ENCODE measurements at regions not wholly inside any gene's neighbourhood (a gene's known extent, or its start where the extent isn't known, plus 50 kb on each side); places are given as distances from the start of the nearest gene placed in this dataset.
"Not testable (repeated sequence)": the region's sequence is repeated elsewhere in the genome, so short reads cannot be mapped to it uniquely, and the experiment has no call there.

DNA sequence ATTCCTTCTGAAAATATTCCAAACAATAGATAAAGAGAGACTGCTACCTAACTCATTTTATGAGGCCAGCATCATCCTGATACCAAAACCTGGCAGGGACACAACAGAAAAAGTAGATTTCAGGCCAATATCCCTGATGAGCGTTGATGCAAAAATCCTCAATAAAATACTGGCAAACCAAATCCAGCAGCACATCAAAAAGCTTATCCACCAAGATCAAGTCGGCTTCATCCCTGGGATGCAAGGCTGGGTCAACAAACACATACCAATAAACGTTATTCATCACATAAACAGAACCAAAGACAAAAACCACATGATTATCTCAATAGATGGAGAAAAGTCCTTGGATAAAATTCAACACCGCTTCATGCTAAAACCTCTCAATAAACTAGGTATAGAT is 170.6 kb downstream of the KIT start:
- in situ Hi-C loops (cut with HindIII; ENCODE audit: low pct_ligation_motif_present, low pct_unique_long_range_greater_than_20kb, low sequenced_read_pairs); DNase-seq: not testable (repeated sequence)

DNA sequence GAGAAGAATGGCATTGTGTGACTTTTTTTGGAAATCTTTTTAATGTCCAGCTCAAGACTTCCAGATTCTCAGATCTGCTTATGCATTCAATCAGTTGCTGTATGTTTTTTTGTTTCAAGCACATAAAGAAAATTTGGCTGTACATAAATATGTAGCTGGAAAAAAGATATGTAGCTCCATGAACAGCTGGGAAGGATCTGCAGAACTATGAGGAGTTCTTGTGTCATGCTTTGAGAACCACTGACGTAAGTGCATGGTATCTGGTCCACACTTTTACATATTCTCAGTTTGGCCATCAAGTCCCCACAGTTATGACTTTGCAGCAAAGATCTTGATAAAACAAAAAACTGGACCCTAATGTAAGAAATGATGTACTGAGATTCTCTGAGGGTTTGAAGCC is 165.9 kb downstream of the KIT start:
- in situ Hi-C loops (cut with HindIII; ENCODE audit: low pct_ligation_motif_present, low pct_unique_long_range_greater_than_20kb, low sequenced_read_pairs), result no loop called here
- DNase-seq, result no peak

GRCh38 chr4:54819034-54819433 is 161.3 kb downstream of the KIT start:
- in situ Hi-C loops (cut with HindIII; ENCODE audit: low pct_ligation_motif_present, low pct_unique_long_range_greater_than_20kb, low sequenced_read_pairs), result no loop called here
- no peak for DNase-seq

GRCh38 chr4:54818481-54818880 is 160.7 kb downstream of the KIT start:
- no peak for DNase-seq
- in situ Hi-C loops (cut with HindIII; ENCODE audit: low pct_ligation_motif_present, low pct_unique_long_range_greater_than_20kb, low sequenced_read_pairs), result no loop called here

DNA sequence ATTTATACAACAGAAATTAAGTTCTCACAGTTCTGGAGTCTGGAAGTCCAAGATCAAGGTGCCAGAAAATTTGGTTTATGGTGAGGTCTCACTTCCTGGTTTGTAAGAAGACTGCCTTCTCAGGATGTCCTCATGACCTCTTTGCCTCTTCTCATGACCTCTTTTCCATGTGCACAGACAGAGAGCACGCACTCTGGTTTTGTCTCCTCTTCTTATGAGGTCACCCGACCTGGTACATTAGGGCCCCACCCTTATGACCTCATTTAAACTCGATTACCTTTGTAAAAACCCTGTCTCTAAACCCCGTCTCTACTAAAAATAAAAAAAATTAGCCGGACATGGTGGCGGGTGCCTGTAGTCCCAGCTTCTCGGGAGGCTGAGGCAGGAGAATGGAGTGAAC is 155.9 kb downstream of the KIT start:
- in situ Hi-C loops (cut with HindIII; ENCODE audit: low pct_ligation_motif_present, low pct_unique_long_range_greater_than_20kb, low sequenced_read_pairs), result no loop called here
- DNase-seq, result no peak

GRCh38 chr4:54806351-54806750 is 148.6 kb downstream of the KIT start:
- in situ Hi-C loops (cut with HindIII; ENCODE audit: low pct_ligation_motif_present, low pct_unique_long_range_greater_than_20kb, low sequenced_read_pairs), result no loop called here
- no peak for DNase-seq

- in situ Hi-C loops (cut with HindIII; ENCODE audit: low pct_ligation_motif_present, low pct_unique_long_range_greater_than_20kb, low sequenced_read_pairs), result no loop called here
- no peak for DNase-seq
Observed at GRCh38 chr4:54802336-54802735, 144.6 kb downstream of the KIT start.

GRCh38 chr4:54800831-54801530 is 143.2 kb downstream of the KIT start:
- in situ Hi-C loops (cut with HindIII; ENCODE audit: low pct_ligation_motif_present, low pct_unique_long_range_greater_than_20kb, low sequenced_read_pairs), result no loop called here
- DNase-seq, result no peak

DNA sequence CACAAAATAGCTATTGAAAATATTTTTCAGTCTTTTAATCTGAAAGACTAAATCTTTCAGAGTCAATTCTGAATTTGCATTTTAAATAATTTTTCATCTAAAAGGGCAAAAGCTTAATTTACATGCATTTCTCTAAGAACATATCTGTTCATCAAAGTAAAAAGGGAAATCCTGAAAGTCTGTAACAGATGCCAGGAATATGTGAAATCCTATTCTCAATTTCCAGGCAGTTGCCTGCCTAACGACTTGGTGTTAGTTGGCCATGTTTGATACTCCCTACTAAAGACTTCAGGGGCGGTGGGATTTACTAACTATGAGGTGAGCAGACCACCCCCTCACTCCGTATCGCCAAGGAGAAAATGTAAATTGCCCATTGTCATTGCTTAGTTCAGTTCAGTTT is 136.8 kb downstream of the KIT start:
- in situ Hi-C loops (cut with HindIII; ENCODE audit: low pct_ligation_motif_present, low pct_unique_long_range_greater_than_20kb, low sequenced_read_pairs), result no loop called here
- no peak for DNase-seq

DNA sequence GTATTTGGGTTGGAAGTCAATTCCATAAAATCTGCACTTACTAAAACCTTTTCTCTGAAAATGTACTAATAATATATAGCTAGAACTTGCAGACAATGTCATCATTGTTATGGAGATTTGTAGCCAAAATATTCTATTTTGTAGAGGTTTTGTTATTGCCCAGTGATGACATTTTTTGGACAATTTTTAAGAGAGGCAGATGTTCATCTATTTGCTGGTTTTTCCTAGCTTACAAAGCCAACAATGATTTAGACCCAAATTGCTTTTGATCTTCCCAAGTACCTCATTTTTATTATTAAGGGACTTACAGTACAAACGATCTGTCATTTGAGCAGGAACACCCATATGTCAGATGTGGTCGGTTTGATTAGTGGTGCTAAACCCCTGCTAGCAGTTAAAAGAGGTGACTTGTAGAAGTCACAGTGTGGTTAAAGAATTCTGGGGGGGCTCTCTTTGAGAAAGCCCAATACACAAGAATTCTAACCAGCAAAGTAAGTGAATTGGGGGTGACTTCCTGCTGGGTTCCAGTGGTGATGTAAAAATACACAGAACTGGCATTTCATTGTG is 136.2 kb downstream of the KIT start:
- no peak for DNase-seq
- in situ Hi-C loops (cut with HindIII; ENCODE audit: low pct_ligation_motif_present, low pct_unique_long_range_greater_than_20kb, low sequenced_read_pairs), result no loop called here
